ENCODE measurements at regions not wholly inside any gene's neighbourhood (a gene's known extent, or its start where the extent isn't known, plus 50 kb on each side); places are given as distances from the start of the nearest gene placed in this dataset.

GRCh38 chr12:93158065-93158843 lies 219.5 kb upstream of the NUDT4 start:
- TF ChIP-seq MAX (IDR thresholded peaks at IDR 0.05): no peak
- no peak for TF ChIP-seq CTCF (IDR thresholded peaks at IDR 0.05 in 2 of 3, conservative IDR thresholded peaks at IDR 0.05 in 1 of 3; ENCODE audit: borderline replicate concordance in 1 of 3, insufficient read depth in 1 of 3, low read depth in 2 of 3, low read length in 2 of 3)
- TF ChIP-seq ZNF274 (IDR thresholded peaks at IDR 0.05; ENCODE audit: low read depth, low read length): no peak
- TF ChIP-seq EZH2 (IDR thresholded peaks at IDR 0.05): no peak
- no peak for TF ChIP-seq POLR2AphosphoS5 (IDR thresholded peaks at IDR 0.05; ENCODE audit: low read depth, low read length)
- TF ChIP-seq EGR1 (IDR thresholded peaks at IDR 0.05; ENCODE audit: low read depth): no peak
- TF ChIP-seq ATF3 (IDR thresholded peaks at IDR 0.05): no peak
- TF ChIP-seq ZFX (IDR thresholded peaks at IDR 0.05): no peak
- TF ChIP-seq POLR2A (IDR thresholded peaks at IDR 0.05; ENCODE audit: borderline replicate concordance, extremely low read depth, insufficient read depth, insufficient read length): no peak
